Cardiac fibroblast (primary cell): ENCODE measurements at regions not wholly inside any gene's neighbourhood (a gene's known extent, or its start where the extent isn't known, plus 50 kb on each side); places are given as distances from the start of the nearest gene placed in this dataset.
"Not testable (repeated sequence)": the region's sequence is repeated elsewhere in the genome, so short reads cannot be mapped to it uniquely, and the experiment has no call there.

ENCODE experiments used
- DNase-seq, 2 donors: peaks; one replicate each; pipeline versions ENCODE4 v3.0.0 to v3.0.0-alpha.2; 2010; ENCODE audit warnings: low read depth in 2 of 2
- H3K4me3 ChIP-seq, 2 donors: replicated peaks in 1 of 2; 1 replicate in 1 of 2; 2 replicates in 1 of 2; pipeline ENCODE4 v1.5.1; 2011; ENCODE audit warnings: low read depth in 2 of 2, low read length in 2 of 2, mild to moderate bottlenecking in 2 of 2, moderate library complexity in 1 of 2
- TF ChIP-seq, protein P1 (sequence below): IDR thresholded peaks from one replicate; pipeline ENCODE4 v1.5.1; 2011; ENCODE audit warnings: low read depth, mild to moderate bottlenecking, low read length, inconsistent platforms

DNA sequence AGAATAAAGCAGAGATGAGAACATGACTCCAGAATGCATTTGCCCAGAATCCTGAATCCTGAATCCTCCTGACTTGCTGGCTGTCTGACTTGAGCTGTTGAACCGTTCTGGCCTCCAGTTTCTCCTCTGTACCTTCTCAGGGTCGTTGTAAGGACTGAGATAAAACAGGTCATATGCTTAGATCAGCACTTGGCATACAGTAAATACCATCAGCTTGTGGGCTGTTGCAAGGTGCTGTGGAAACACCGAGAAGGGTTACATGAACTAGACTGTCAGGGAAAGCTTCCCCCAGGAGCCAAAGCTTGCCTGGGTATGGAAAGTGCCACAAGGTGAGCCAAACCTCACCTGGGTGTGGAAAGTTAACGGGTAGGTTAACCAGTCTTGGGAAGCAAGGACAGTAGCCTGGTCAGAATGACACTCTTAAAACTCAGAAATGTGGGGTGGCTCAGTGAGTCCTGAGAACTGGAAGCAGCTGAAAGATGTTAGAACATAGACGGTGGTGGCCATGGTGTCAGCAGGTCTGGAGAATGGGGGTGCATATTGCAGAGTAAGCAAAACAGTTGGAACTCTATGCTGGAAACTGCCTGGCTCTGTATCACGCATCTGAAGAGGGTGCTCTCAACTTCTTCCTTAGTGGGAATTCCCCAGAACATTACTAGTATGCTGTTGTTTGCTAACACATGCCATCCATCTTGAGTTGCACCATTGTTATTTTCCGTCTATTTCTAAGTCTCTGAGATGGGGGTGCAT, 105.3 kb upstream of the DYRK2 start:
- no peak overlapping the region for H3K4me3 ChIP-seq
- no peak for DNase-seq
- TF ChIP-seq, protein P1, sequence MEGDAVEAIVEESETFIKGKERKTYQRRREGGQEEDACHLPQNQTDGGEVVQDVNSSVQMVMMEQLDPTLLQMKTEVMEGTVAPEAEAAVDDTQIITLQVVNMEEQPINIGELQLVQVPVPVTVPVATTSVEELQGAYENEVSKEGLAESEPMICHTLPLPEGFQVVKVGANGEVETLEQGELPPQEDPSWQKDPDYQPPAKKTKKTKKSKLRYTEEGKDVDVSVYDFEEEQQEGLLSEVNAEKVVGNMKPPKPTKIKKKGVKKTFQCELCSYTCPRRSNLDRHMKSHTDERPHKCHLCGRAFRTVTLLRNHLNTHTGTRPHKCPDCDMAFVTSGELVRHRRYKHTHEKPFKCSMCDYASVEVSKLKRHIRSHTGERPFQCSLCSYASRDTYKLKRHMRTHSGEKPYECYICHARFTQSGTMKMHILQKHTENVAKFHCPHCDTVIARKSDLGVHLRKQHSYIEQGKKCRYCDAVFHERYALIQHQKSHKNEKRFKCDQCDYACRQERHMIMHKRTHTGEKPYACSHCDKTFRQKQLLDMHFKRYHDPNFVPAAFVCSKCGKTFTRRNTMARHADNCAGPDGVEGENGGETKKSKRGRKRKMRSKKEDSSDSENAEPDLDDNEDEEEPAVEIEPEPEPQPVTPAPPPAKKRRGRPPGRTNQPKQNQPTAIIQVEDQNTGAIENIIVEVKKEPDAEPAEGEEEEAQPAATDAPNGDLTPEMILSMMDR: no peak

DNA sequence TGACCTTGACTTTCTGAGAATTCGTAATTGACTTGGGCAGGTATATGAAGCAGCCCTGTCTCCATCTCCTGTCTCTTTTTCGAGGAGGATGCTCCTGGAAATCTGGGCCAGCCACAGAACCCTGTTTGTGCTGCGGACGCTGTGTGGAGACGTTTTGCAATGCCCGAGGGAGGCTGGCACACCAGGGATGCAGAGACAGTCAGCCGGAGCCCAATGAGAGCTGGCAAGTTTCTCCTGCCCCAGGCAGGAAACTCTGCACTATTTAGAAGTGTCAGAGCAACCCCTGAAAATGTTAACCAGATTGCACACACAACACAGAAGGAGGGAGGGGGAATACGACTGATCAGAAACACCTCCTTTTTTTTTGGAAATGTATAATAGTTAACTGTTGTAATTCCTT, 103.2 kb upstream of the DYRK2 start:
- TF ChIP-seq, protein P1: no peak
- no peak overlapping the region for H3K4me3 ChIP-seq
- DNase-seq: no peak

DNA sequence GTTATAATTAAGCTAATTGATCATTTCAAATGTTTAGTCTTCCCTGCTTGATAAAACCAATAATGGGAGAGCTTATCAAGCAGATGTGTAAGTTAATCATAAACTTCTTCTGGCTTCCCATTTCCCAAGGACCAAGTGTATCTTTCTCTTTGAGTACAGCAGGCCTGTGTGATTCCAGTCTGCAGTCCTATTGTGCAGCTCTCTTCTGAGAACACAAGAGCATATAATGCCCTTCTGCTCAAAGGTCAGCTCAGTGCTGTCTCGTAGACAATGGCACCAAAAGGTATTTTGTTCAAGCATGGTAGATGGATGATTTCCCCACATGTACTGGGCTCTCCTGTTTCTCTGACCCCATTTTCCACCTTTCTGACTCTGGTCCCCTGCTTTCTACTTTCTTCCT, 101.8 kb upstream of the DYRK2 start:
- no peak for DNase-seq
- TF ChIP-seq, protein P1: no peak

DNA sequence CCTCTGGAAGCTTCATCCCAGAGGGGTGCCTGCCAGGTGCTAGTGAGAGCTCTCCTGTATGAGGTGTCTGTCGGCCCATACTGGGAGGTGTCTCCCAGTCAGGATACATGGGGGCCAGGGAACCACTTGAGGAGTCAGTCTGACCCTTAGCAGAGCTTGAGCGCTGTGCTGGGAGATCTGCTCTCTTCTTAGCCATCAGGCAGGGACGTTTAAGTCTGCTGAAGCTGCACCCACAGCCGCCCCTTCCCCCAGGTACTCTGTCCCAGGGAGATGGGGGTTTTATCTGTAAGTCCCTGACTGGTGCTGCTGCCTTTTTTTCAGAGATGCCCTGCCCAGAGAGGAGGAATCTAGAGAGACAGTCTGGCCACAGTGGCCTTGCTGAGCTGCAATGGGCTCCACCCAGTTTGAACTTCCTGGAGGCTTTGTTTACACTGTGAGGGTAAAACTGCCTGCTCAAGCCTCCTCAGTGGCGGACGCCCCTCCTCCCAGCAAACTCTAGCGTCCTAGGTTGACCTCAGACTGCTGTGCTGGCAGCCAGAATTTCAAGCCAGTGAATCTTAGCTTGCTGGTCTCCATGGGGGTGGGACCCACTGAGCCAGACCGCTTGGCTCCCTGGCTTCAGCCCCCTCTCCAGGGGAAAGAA, 93.3 kb upstream of the DYRK2 start:
- DNase-seq: peak; percentile 6
- not testable (repeated sequence) for H3K4me3 ChIP-seq

More for the DNA sequence above, 101.8 kb upstream of the DYRK2 start:
- no peak overlapping the region for H3K4me3 ChIP-seq

DNA sequence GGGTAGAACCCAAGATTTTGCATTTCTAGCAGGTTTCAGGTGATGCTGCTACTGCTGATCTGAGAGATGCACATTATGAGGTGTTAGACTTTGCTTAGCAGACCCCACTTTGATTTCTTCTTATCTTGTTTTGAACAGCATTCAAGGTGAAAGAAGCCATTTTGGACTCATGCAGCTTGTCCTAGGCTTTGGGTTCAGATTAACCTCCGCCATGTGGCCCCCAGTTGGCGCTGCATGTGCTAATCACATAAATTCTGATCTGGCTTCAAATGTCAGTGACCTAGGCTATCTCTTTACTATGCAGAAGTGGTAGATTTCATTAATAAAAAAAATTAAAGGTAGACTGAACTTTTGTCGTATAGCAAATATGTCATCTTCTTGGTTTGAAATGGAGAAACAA, 89.8 kb upstream of the DYRK2 start:
- DNase-seq: no peak
- no peak overlapping the region for H3K4me3 ChIP-seq
- TF ChIP-seq, protein P1: no peak

DNA sequence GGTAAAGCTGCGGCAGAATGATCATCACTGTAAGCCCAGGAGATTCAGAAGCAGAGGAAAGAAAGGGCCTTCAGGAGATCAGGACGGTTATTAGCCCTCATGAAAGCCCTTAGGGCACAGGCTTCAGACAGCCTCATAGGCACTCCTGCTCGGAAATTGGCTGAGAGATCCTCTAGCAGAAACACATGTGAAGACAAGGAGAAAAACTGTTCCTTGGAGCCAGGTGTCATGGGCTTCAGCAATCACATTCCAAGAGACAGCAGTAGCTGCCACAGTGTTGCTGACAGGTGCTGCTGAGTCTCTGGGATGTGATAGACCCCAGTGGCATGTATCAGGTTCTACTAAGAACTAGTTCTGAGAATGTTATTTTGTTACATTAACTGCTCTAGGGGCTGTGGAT, 88.8 kb upstream of the DYRK2 start:
- H3K4me3 ChIP-seq: no peak overlapping the region
- DNase-seq: no peak
- TF ChIP-seq, protein P1: no peak

DNA sequence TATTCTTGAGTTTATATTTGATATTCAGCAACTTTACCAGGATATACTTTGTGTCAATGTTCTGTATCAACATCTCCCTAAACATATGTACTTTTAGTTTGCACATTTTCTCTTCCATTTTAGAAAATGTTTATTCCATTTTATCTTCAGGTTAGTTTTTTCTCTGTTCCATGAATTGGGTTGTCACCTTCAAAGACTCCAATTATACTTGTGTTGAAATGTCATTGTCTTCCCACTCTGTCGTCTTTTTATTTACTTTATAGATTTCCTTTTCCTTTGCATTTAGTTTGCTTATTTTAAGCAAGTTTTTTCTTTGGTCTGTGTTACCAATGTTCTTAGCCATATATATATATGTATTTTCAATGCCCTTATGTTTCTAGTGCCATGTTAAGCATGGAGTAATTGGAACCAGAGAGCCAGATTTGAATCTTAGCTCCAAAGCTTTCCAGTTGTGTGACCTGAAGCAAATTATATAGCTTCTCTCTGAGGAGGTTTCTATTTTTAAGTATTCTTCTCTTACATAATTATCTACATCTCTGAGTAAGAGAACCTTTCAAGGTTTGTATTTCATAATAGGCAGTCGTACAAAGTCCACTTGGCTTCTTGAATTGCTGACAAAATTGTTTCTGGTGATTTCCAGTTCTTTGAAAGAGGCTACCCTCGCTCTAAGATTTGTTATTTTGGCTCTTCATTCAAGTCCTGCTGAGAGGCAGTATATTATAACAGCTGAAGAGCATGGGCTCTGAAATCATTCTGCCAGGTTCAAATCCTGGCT, 85.8 kb upstream of the DYRK2 start:
- TF ChIP-seq, protein P1: no peak
- no peak overlapping the region for H3K4me3 ChIP-seq
- no peak for DNase-seq
